Fibroblast of mammary gland (primary cell): ENCODE measurements at regions not wholly inside any gene's neighbourhood (a gene's known extent, or its start where the extent isn't known, plus 50 kb on each side); places are given as distances from the start of the nearest gene placed in this dataset.

Source experiments
- DNase-seq: peaks from one replicate; pipeline ENCODE4 v3.0.0-alpha.2; 2010; ENCODE audit warnings: low read depth
- H3K4me3 ChIP-seq: 2 replicates; pipeline ENCODE4 v1.5.1; 2011; ENCODE audit warnings: low read depth, mild to moderate bottlenecking, low read length, moderate library complexity; ENCODE audit not compliant: control insufficient read depth
- CTCF ChIP-seq: conservative IDR thresholded peaks from 2 replicates; pipeline ENCODE4 v1.5.1; 2011; ENCODE audit warnings: low read depth, low read length, inconsistent platforms; ENCODE audit not compliant: control insufficient read depth, insufficient read depth

DNA sequence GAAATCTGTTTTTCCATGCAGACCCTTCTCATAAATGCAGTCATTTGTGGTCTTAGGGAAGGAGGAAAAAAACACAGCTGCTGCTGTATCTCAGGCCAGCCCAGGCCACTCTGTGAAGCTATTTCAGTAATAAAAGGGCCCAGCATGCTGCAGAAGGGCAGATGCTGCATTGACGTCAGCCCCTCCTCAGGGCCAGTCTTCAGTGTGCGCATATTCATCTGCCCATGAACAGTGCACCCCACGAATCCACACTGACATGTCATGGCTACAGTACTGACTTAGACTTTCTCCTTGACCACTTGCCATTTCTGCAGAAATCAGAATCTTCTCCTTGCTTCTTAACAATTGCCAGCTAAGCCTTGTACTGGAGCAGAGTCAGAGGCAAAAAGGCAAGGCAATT is 304.7 kb downstream of the GABRG2 start:
- H3K4me3 ChIP-seq, result no peak overlapping the region
- DNase-seq, result no peak
- no peak for TF ChIP-seq CTCF

DNA sequence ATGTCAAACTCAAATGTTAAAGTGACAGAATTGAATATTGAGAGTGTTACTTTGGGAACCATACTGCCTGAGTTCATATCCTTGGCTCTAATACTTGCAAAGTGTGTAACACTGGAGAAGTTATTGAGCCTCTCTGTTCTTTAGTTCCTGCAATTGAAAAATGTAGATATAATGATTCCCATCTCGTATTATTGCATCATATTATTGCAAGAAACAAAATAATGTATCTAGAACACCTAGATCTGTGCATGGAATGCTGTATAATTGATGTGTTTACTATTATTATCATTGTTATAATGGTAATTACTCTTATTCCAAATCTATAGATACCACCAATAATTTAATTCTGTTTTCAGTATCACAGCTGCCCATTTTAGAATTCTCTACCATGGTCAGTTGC is 310.3 kb downstream of the GABRG2 start:
- no peak for DNase-seq
- TF ChIP-seq CTCF, result no peak
- no peak overlapping the region for H3K4me3 ChIP-seq

DNA sequence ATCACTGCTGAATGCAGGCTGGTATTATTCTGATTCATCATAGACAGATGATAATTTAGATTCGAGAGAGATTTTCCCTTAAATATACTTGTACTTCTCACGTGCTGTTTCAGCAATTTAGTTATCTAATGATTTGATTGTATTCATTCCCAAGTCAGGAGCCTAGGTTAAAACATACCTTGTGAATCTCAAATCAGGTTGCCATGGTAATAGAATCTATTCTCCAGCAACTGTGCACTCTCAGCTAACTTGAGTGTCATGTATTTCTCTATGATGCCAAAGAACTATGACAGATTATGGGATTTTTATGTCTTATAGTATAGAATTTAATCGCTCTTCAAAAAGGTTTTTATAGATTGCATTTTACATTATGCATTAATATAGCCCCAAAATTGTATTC is 315.3 kb downstream of the GABRG2 start:
- H3K4me3 ChIP-seq, result no peak overlapping the region
- DNase-seq, result no peak
- no peak for TF ChIP-seq CTCF

DNA sequence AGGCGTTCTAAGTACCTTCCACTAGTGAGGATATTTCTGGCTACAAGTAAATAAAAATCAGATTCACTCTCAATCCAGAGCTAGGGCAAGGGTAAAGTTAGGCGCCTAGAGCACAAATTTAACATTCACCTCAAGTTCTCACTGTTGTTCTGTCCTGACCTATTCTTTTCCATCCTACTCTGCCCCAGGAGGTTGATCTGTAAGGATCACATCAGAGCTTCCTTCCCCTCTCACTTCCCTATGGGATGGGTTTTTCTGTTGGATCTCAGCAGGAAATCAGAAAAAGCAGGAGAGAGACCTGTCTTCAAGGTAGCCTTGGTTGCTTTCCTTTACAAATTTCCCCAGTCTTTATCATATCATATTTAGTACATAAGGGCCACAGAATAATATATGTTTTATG is 316.7 kb downstream of the GABRG2 start:
- H3K4me3 ChIP-seq, result no peak overlapping the region
- TF ChIP-seq CTCF, result no peak
- no peak for DNase-seq

GRCh38 chr5:162391833-162392232 is 324.3 kb downstream of the GABRG2 start:
- DNase-seq, result no peak
- TF ChIP-seq CTCF, result no peak
- H3K4me3 ChIP-seq, result no peak overlapping the region

DNA sequence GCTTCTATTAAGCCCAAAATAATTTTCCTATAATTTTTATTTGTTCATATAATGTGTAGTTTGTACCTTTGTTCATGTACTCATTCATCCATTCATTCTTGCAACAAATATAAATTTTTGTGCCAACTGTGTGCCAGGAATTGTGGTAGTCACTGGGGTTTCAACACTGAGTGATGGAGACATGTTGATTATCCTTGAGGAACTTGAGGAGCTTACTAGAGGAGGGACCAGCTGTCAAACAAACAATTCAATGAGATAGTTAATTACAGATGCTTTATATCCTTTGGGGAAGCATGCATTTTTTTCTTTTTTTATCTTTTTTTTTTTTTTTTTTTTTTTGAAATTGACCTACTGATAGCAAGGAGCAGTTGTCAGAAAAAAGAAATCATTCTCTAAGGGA is 324.8 kb downstream of the GABRG2 start:
- no peak for DNase-seq
- TF ChIP-seq CTCF, result no peak
- H3K4me3 ChIP-seq, result no peak overlapping the region

DNA sequence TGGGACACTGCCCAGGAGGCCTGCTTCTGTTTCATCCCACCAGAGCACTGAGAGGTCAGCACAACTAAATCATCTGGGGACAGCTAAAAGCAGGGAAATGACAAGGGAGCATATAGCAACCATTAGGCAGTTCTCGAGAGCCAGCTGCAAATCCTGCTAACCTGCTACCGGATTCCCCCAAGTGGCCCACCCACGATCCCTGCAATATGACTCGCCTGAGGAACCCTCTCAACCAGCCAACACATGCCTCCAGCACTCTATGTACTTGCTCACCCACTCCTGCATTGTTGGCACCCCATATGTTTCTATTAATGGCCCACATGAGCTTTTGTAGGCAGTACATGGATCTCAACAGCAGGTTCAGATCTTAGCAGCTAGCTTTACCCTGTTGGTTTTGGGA is 326.0 kb downstream of the GABRG2 start:
- no peak for DNase-seq
- no peak for TF ChIP-seq CTCF
- H3K4me3 ChIP-seq, result no peak overlapping the region
